BJ (cell line): ENCODE measurements at regions not wholly inside any gene's neighbourhood (a gene's known extent, or its start where the extent isn't known, plus 50 kb on each side); places are given as distances from the start of the nearest gene placed in this dataset.
A peak's percentile ranks its signal among the peaks of the same experiment; 100 is the strongest.

ENCODE experiments used
- CTCF ChIA-PET: fragments of 350-600 bp; formaldehyde crosslinking; extraction: SDS; loops from one replicate; lab custom pipeline; 2021; ENCODE audit warnings: antibody characterized with exemption, inconsistent platforms; lab: Yijun Ruan, JAX
- POLR2A ChIA-PET: fragments of 300-600 bp; sonication (Branson Sonifier 250); formaldehyde crosslinking; extraction: SDS; loops from one replicate; lab custom pipeline; 2021; ENCODE audit warnings: antibody characterized with exemption; lab: Charles Lee
- DNase-seq: peaks from one replicate; pipeline ENCODE4 v3.0.0-alpha.2; 2011; ENCODE audit warnings: low read depth
- H3K27me3 ChIP-seq: 2 replicates; pipeline ENCODE4 v1.6.0; 2011; ENCODE audit warnings: low read length; ENCODE audit not compliant: control insufficient read depth, insufficient read depth
- H3K36me3 ChIP-seq: 2 replicates; pipeline ENCODE4 v1.5.1; 2011; ENCODE audit warnings: low read length; ENCODE audit not compliant: control insufficient read depth, insufficient read depth
- H3K4me3 ChIP-seq: 2 replicates; pipeline ENCODE4 v1.5.1; 2011; ENCODE audit warnings: low read depth, mild to moderate bottlenecking, control low read depth, low read length
- CTCF ChIP-seq: IDR thresholded peaks from 2 replicates; pipeline ENCODE4 v1.5.1; 2011; ENCODE audit warnings: low read depth, mild to moderate bottlenecking, control low read depth, inconsistent platforms, low read length, moderate library complexity; ENCODE audit not compliant: insufficient read depth

- ChIA-PET CTCF (interaction anchor here (0.7 kb wide), 1 partner anchor 66 kb away, joined by 3 read pairs; no protein-coding TSS in a partner anchor), POLR2A (no interaction called here)
- Histone ChIP-seq H3K27me3 (no peaks in the 10 kb centered on the region), H3K4me3 (no peak overlapping the region), H3K36me3 (no peaks in the 10 kb centered on the region)
- no peak for TF ChIP-seq CTCF
- no peak for DNase-seq
Observed at GRCh38 chr6:10149603-10150002, 265.3 kb downstream of the TFAP2A start.

DNA sequence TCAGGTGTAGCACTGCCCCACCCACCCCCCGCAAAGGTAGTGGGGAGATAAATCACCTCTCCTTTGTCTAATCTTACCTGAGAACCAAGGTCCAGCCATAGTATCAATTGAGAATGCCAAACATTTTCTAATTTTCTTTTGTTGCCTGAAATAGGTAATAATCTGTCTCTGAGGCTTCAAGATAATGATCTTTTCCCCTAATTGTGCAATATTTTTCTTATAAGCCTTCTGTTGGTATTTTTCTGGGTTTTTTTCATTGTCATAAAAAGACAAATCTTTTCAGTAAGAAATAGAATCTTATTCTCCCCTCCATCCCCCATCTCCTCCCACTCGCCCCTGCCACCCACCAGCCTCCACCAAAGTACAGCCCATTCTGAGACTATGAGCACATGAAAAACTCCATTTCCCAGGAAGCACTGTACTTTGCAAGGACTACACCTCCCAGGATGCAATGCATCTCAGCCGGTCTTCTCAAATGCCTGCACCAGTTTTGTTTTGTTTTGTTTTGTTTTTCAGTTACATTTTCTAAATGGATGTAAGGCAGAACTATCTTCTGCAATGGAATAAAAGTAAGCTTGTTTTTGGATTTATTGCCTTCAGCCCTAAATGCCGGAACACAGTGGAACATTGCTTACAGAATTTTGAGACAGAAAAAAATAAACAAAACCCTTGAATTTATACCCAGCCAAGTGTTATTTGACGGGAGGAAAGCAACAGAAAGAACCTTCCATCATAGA lies 268.0 kb downstream of the TFAP2A start:
- Histone ChIP-seq H3K4me3 (peak overlapping the region; percentile 37), H3K36me3 (no peaks in the 10 kb centered on the region), H3K27me3 (no peaks in the 10 kb centered on the region)
- CTCF ChIA-PET = interaction anchor here (0.9 to 1.7 kb wide), 3 partner anchors 16 to 268 kb away, joined by 3 to 4 read pairs (median 3); partner anchors contain the start of gene TFAP2A
- DNase-seq = no peak
- POLR2A ChIA-PET = no interaction called here
- TF ChIP-seq CTCF = no peak

GRCh38 chr6:10144772-10145171 lies 270.1 kb downstream of the TFAP2A start:
- ChIA-PET POLR2A (no interaction called here), CTCF (interaction anchor here (0.7 kb wide), 1 partner anchor 110 kb away, joined by 4 read pairs; no protein-coding TSS in a partner anchor)
- no peak for TF ChIP-seq CTCF

DNA sequence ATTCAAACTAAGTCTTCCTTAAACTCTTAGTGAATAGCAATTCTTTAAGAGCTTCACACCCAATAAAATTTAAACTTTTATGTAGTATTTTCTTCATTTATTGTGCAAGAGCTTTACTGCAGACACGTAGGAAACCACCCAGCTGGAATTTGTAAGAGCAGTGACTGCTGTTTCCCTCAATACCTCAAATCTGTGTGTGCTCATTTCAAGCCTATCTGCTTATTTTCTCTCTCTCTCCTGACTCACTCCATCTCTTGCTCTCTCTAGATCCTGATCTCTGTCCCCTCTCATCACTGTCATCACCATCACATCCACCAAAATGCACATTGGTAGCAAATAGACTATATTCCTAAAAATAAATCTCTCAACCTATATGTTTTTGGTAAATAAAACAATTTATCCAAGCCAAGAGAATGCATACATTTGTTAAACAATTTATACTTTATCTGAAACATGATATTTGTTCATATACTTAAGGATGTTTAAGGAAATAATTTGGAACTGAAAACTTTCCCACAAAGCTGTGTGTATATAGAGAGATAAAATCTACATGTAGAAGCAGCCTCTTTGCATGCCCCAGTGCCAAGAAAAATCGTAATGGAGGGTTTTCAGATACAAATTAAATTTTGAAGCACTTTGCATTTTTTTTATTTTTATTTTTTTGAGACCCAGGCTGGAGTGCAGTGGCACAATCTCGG lies 273.0 kb downstream of the TFAP2A start:
- no peak overlapping the region for H3K4me3 ChIP-seq
- ChIA-PET CTCF (interaction anchor here (1.1 kb wide), 1 partner anchor 110 kb away, joined by 3 read pairs; no protein-coding TSS in a partner anchor), POLR2A (no interaction called here)
- DNase-seq = peak; percentile 23
- TF ChIP-seq CTCF = no peak
- H3K27me3 ChIP-seq = no peaks in the 10 kb centered on the region
- H3K36me3 ChIP-seq = no peaks in the 10 kb centered on the region

More at GRCh38 chr6:10144772-10145171, 270.1 kb downstream of the TFAP2A start:
- no peaks in the 10 kb centered on the region for H3K36me3 ChIP-seq
- H3K4me3 ChIP-seq = no peak overlapping the region
- DNase-seq = no peak
- H3K27me3 ChIP-seq = no peaks in the 10 kb centered on the region

GRCh38 chr6:10140824-10141223 lies 274.1 kb downstream of the TFAP2A start:
- TF ChIP-seq CTCF = no peak
- H3K36me3 ChIP-seq = no peaks in the 10 kb centered on the region
- ChIA-PET POLR2A (interaction anchor here (0.7 kb wide), 1 partner anchor 16 kb away, joined by 3 read pairs; no protein-coding TSS in a partner anchor), CTCF (no interaction called here)
- no peak for DNase-seq
- H3K27me3 ChIP-seq = no peaks in the 10 kb centered on the region
- no peak overlapping the region for H3K4me3 ChIP-seq
